ENCODE measurements at regions not wholly inside any gene's neighbourhood (a gene's known extent, or its start where the extent isn't known, plus 50 kb on each side); places are given as distances from the start of the nearest gene placed in this dataset.

GRCh38 chr22:47369020-47369419, 606.6 kb downstream of the TBC1D22A start:
- TF ChIP-seq CTCF (IDR thresholded peaks at IDR 0.05) = no peak
- Histone ChIP-seq H3K27ac (no peak overlapping the region), H3K4me3 (no peak overlapping the region)
- no peak for DNase-seq (ENCODE audit: low spot score)

GRCh38 chr22:47367993-47368945, 605.8 kb downstream of the TBC1D22A start:
- no peak for DNase-seq (ENCODE audit: low spot score)
- no peak overlapping the region for H3K27ac ChIP-seq
- no peak for TF ChIP-seq CTCF (IDR thresholded peaks at IDR 0.05)
- H3K4me3 ChIP-seq = no peak overlapping the region

GRCh38 chr22:47367107-47367690, 604.7 kb downstream of the TBC1D22A start:
- DNase-seq (ENCODE audit: low spot score) = no peak
- TF ChIP-seq CTCF (IDR thresholded peaks at IDR 0.05) = no peak
- no peak overlapping the region for H3K4me3 ChIP-seq

GRCh38 chr22:47366026-47366767, 603.7 kb downstream of the TBC1D22A start:
- Histone ChIP-seq H3K4me3 (no peak overlapping the region), H3K27ac (no peak overlapping the region)
- no peak for DNase-seq (ENCODE audit: low spot score)
- no peak for TF ChIP-seq CTCF (IDR thresholded peaks at IDR 0.05)

More at GRCh38 chr22:47367107-47367690, 604.7 kb downstream of the TBC1D22A start:
- H3K27ac ChIP-seq = no peak overlapping the region

- DNase-seq (ENCODE audit: low spot score) = no peak
- no peak overlapping the region for H3K27ac ChIP-seq
- H3K4me3 ChIP-seq = no peak overlapping the region
- no peak for TF ChIP-seq CTCF (IDR thresholded peaks at IDR 0.05)
Observed at GRCh38 chr22:47361247-47361646, 598.8 kb downstream of the TBC1D22A start.

- DNase-seq (ENCODE audit: low spot score) = no peak
- no peak for TF ChIP-seq CTCF (IDR thresholded peaks at IDR 0.05)
Observed at GRCh38 chr22:47357493-47357892, 595.0 kb downstream of the TBC1D22A start.

More at GRCh38 chr22:47357493-47357892, 595.0 kb downstream of the TBC1D22A start:
- Histone ChIP-seq H3K27ac (no peak overlapping the region), H3K4me3 (no peak overlapping the region)
